ENCODE measurements at regions not wholly inside any gene's neighbourhood (a gene's known extent, or its start where the extent isn't known, plus 50 kb on each side); places are given as distances from the start of the nearest gene placed in this dataset.

- Histone ChIP-seq H3K27me3 (ENCODE audit: control insufficient read depth, insufficient read depth, low read length) (no peaks in the 10 kb centered on the region), H3K4me3 (ENCODE audit: low read length) (no peak overlapping the region), H3K27ac (ENCODE audit: low read length) (peak overlapping the region; percentile 13), H3K36me3 (ENCODE audit: control insufficient read depth, insufficient read depth, low read length) (no peaks in the 10 kb centered on the region), H3K9me3 (ENCODE audit: control insufficient read depth, low read depth, low read length) (no peaks in the 10 kb centered on the region), H3K4me1 (ENCODE audit: control insufficient read depth, insufficient read depth, low read length) (peaks cover 15% of the 10 kb centered on the region)
- WGBS (ENCODE audit: insufficient coverage, low lambda C conversion rate), result 60% methylated on average over 1 of the region's 24 CpGs
- no peak for DNase-seq
Measured at GRCh38 chr6:11370191-11371018, 137.9 kb upstream of the NEDD9 start.

GRCh38 chr6:11368760-11369159 lies 136.3 kb upstream of the NEDD9 start:
- no peak for DNase-seq
- no peaks in the 10 kb centered on the region for H3K27me3 ChIP-seq (ENCODE audit: control insufficient read depth, insufficient read depth, low read length)
- no peak overlapping the region for H3K27ac ChIP-seq (ENCODE audit: low read length)
- H3K4me1 ChIP-seq (ENCODE audit: control insufficient read depth, insufficient read depth, low read length), result peaks cover 15% of the 10 kb centered on the region
- no peaks in the 10 kb centered on the region for H3K9me3 ChIP-seq (ENCODE audit: control insufficient read depth, low read depth, low read length)
- no CpG with 5 or more reads among the region's 1 CpG for WGBS (ENCODE audit: insufficient coverage, low lambda C conversion rate)
- no peak overlapping the region for H3K4me3 ChIP-seq (ENCODE audit: low read length)
- no peaks in the 10 kb centered on the region for H3K36me3 ChIP-seq (ENCODE audit: control insufficient read depth, insufficient read depth, low read length)

GRCh38 chr6:11368264-11368663 lies 135.8 kb upstream of the NEDD9 start:
- no CpG with 5 or more reads among the region's 5 CpGs for WGBS (ENCODE audit: insufficient coverage, low lambda C conversion rate)

GRCh38 chr6:11367638-11368199 lies 135.3 kb upstream of the NEDD9 start:
- Histone ChIP-seq H3K27me3 (ENCODE audit: control insufficient read depth, insufficient read depth, low read length) (no peaks in the 10 kb centered on the region), H3K4me3 (ENCODE audit: low read length) (no peak overlapping the region), H3K36me3 (ENCODE audit: control insufficient read depth, insufficient read depth, low read length) (no peaks in the 10 kb centered on the region), H3K4me1 (ENCODE audit: control insufficient read depth, insufficient read depth, low read length) (peaks cover 15% of the 10 kb centered on the region), H3K27ac (ENCODE audit: low read length) (peak overlapping the region; percentile 69), H3K9me3 (ENCODE audit: control insufficient read depth, low read depth, low read length) (no peaks in the 10 kb centered on the region)
- DNase-seq, result peak; percentile 55 to 78
- WGBS (ENCODE audit: insufficient coverage, low lambda C conversion rate), result no CpG with 5 or more reads among the region's 6 CpGs

More at GRCh38 chr6:11368264-11368663, 135.8 kb upstream of the NEDD9 start:
- Histone ChIP-seq H3K27ac (ENCODE audit: low read length) (peak overlapping the region; percentile 69), H3K9me3 (ENCODE audit: control insufficient read depth, low read depth, low read length) (no peaks in the 10 kb centered on the region), H3K36me3 (ENCODE audit: control insufficient read depth, insufficient read depth, low read length) (no peaks in the 10 kb centered on the region), H3K27me3 (ENCODE audit: control insufficient read depth, insufficient read depth, low read length) (no peaks in the 10 kb centered on the region), H3K4me1 (ENCODE audit: control insufficient read depth, insufficient read depth, low read length) (peaks cover 15% of the 10 kb centered on the region), H3K4me3 (ENCODE audit: low read length) (no peak overlapping the region)
- DNase-seq, result no peak

- WGBS (ENCODE audit: insufficient coverage, low lambda C conversion rate), result no CpG with 5 or more reads among the region's 4 CpGs
- peaks cover 15% of the 10 kb centered on the region for H3K4me1 ChIP-seq (ENCODE audit: control insufficient read depth, insufficient read depth, low read length)
- no peaks in the 10 kb centered on the region for H3K27me3 ChIP-seq (ENCODE audit: control insufficient read depth, insufficient read depth, low read length)
- no peaks in the 10 kb centered on the region for H3K9me3 ChIP-seq (ENCODE audit: control insufficient read depth, low read depth, low read length)
- H3K27ac ChIP-seq (ENCODE audit: low read length), result peak overlapping the region; percentile 69
- no peak overlapping the region for H3K4me3 ChIP-seq (ENCODE audit: low read length)
- no peak for DNase-seq
- H3K36me3 ChIP-seq (ENCODE audit: control insufficient read depth, insufficient read depth, low read length), result no peaks in the 10 kb centered on the region
Measured at GRCh38 chr6:11366934-11367637, 134.6 kb upstream of the NEDD9 start.

GRCh38 chr6:11366183-11366933 lies 133.9 kb upstream of the NEDD9 start:
- Histone ChIP-seq H3K4me1 (ENCODE audit: control insufficient read depth, insufficient read depth, low read length) (peaks cover 15% of the 10 kb centered on the region), H3K27ac (ENCODE audit: low read length) (peak overlapping the region; percentile 69), H3K27me3 (ENCODE audit: control insufficient read depth, insufficient read depth, low read length) (no peaks in the 10 kb centered on the region), H3K36me3 (ENCODE audit: control insufficient read depth, insufficient read depth, low read length) (no peaks in the 10 kb centered on the region), H3K4me3 (ENCODE audit: low read length) (no peak overlapping the region), H3K9me3 (ENCODE audit: control insufficient read depth, low read depth, low read length) (no peaks in the 10 kb centered on the region)
- peak in 1 of 2 donors; percentile 27 for DNase-seq
- 94% methylated on average over 2 of the region's 7 CpGs for WGBS (ENCODE audit: insufficient coverage, low lambda C conversion rate)

- no peaks in the 10 kb centered on the region for H3K36me3 ChIP-seq (ENCODE audit: control insufficient read depth, insufficient read depth, low read length)
- no peak overlapping the region for H3K4me3 ChIP-seq (ENCODE audit: low read length)
- DNase-seq, result no peak
- no peaks in the 10 kb centered on the region for H3K27me3 ChIP-seq (ENCODE audit: control insufficient read depth, insufficient read depth, low read length)
- H3K27ac ChIP-seq (ENCODE audit: low read length), result no peak overlapping the region
- no CpG with 5 or more reads among the region's 5 CpGs for WGBS (ENCODE audit: insufficient coverage, low lambda C conversion rate)
- peaks cover 15% of the 10 kb centered on the region for H3K4me1 ChIP-seq (ENCODE audit: control insufficient read depth, insufficient read depth, low read length)
- no peaks in the 10 kb centered on the region for H3K9me3 ChIP-seq (ENCODE audit: control insufficient read depth, low read depth, low read length)
Measured at GRCh38 chr6:11364971-11365397, 132.5 kb upstream of the NEDD9 start.

GRCh38 chr6:11363881-11364576 lies 131.6 kb upstream of the NEDD9 start:
- Histone ChIP-seq H3K27ac (ENCODE audit: low read length) (no peak overlapping the region), H3K9me3 (ENCODE audit: control insufficient read depth, low read depth, low read length) (no peaks in the 10 kb centered on the region), H3K27me3 (ENCODE audit: control insufficient read depth, insufficient read depth, low read length) (no peaks in the 10 kb centered on the region), H3K4me3 (ENCODE audit: low read length) (no peak overlapping the region), H3K4me1 (ENCODE audit: control insufficient read depth, insufficient read depth, low read length) (peaks cover 15% of the 10 kb centered on the region), H3K36me3 (ENCODE audit: control insufficient read depth, insufficient read depth, low read length) (no peaks in the 10 kb centered on the region)
- no CpG with 5 or more reads among the region's 2 CpGs for WGBS (ENCODE audit: insufficient coverage, low lambda C conversion rate)
- no peak for DNase-seq

- DNase-seq, result no peak
- peaks cover 10% of the 10 kb centered on the region for H3K4me1 ChIP-seq (ENCODE audit: control insufficient read depth, insufficient read depth, low read length)
- no CpG with 5 or more reads among the region's 1 CpG for WGBS (ENCODE audit: insufficient coverage, low lambda C conversion rate)
- no peak overlapping the region for H3K27ac ChIP-seq (ENCODE audit: low read length)
- no peaks in the 10 kb centered on the region for H3K27me3 ChIP-seq (ENCODE audit: control insufficient read depth, insufficient read depth, low read length)
- H3K9me3 ChIP-seq (ENCODE audit: control insufficient read depth, low read depth, low read length), result no peaks in the 10 kb centered on the region
- H3K4me3 ChIP-seq (ENCODE audit: low read length), result no peak overlapping the region
- no peaks in the 10 kb centered on the region for H3K36me3 ChIP-seq (ENCODE audit: control insufficient read depth, insufficient read depth, low read length)
Measured at GRCh38 chr6:11362564-11362963, 130.1 kb upstream of the NEDD9 start.
